NCI-H1436 treated with DMSO at 0.1 percent for 48 hours (cell line): ENCODE measurements at regions not wholly inside any gene's neighbourhood (a gene's known extent, or its start where the extent isn't known, plus 50 kb on each side); places are given as distances from the start of the nearest gene placed in this dataset.
"Not testable (repeated sequence)": the region's sequence is repeated elsewhere in the genome, so short reads cannot be mapped to it uniquely, and the experiment has no call there.

Source experiments
- DNase-seq: peaks from one replicate; lab custom pipeline; 2025; lab: John Stamatoyannopoulos, UW

GRCh38 chr16:16448423-16448822 lies 69.5 kb downstream of the NPIPA7 start:
- DNase-seq, result not testable (repeated sequence)

- DNase-seq, result not testable (repeated sequence)
Measured at GRCh38 chr16:16449712-16450237, 70.8 kb downstream of the NPIPA7 start.

DNA sequence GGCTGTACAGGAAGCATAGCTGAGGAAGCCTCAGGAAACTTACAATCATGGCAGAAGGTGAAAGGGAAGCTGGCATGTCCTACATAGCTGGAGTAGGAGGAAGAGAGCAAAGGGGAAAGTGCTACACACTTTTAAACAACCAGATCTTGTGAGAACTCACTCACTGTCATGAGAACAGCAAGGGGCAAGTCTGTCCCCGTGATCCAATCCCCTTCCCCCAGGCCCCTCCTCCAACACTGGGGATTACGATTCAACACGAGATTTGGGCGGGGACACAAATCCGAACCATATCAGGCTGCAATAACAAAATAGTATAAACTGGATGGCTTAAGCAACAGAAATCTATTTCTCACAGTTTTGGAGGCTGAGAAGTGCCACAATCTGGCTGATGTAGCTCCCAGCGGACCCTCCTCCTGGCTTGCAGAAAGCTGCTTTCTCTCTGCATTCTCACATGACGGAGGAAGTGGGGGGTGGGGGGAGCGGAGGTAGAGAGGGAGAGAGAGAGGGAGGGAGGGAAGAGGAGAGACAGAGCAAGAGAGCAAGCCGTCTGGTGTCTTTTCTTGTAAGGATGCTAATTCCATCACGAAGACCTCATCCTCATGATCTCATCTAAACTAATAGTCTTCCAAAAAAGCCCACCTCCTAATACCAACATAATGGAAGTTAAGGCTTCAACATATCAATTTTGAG lies 72.9 kb downstream of the NPIPA7 start:
- DNase-seq, result not testable (repeated sequence)

- DNase-seq, result not testable (repeated sequence)
Measured at GRCh38 chr16:16458579-16458978, 79.6 kb downstream of the NPIPA7 start.

DNA sequence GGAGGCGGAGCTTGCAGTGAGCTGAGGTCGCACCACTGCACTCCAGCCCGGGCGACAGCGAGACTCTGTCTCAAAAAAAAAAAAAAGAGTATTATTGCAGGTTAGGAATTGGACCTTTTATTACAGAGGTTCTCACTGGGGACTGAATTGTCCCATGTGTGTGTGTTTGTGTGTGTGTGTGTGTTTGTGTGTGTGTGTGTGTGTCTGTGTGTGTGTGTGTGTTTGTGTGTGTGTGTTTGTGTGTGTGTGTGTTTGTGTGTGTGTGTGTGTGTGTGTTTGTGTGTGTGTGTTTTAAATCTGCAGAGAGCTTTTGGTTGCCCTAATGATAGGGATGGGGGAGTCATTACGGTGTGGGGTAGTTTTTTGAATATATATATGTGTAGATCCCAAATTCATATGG lies 84.9 kb downstream of the NPIPA7 start:
- DNase-seq, result not testable (repeated sequence)

GRCh38 chr16:16488919-16489318 lies 110.0 kb downstream of the NPIPA7 start:
- not testable (repeated sequence) for DNase-seq

GRCh38 chr16:16489466-16489865 lies 110.5 kb downstream of the NPIPA7 start:
- DNase-seq, result not testable (repeated sequence)

GRCh38 chr16:16494114-16494513 lies 115.2 kb downstream of the NPIPA7 start:
- not testable (repeated sequence) for DNase-seq

GRCh38 chr16:16494998-16495397 lies 116.1 kb downstream of the NPIPA7 start:
- DNase-seq, result not testable (repeated sequence)

DNA sequence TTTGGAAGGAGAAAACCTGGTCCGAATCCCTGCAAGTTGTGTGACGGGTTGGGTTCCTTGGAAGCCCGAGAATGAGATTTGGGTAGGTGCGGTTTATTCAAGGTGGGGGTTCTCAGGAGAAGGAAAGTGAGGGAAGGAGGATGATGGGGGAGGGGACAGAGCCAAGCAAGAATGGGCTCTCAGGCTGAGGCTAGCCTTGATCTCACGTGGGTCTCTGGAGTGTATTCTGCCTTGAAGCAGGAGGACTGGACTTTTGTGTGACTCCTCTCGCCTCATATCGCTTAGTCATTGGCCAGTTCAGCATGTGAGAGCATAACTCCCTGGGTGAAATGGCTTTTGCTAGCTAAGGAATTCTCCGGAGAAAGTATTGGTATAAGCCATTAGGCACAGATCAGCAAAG lies 120.9 kb downstream of the NPIPA7 start:
- not testable (repeated sequence) for DNase-seq

DNA sequence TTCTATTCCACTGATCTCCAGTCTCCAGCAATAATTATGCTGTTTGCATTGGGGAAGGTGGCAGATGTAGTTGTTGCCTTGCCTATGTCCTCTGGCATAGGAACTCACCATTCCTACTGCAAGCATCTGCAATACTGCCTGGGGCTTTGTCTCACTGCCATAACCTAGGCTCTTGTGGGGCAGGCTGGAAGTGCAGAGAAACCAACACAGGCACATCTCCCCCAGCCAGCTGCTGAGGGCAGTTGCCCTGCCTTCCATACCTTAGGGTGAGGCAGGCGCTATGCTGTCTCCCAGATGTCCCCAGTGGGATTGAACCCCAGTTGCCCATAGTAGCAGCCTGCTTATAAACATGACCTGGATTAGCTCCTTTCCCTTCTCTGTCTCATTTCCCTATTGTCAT lies 128.1 kb downstream of the NPIPA7 start:
- not testable (repeated sequence) for DNase-seq

DNA sequence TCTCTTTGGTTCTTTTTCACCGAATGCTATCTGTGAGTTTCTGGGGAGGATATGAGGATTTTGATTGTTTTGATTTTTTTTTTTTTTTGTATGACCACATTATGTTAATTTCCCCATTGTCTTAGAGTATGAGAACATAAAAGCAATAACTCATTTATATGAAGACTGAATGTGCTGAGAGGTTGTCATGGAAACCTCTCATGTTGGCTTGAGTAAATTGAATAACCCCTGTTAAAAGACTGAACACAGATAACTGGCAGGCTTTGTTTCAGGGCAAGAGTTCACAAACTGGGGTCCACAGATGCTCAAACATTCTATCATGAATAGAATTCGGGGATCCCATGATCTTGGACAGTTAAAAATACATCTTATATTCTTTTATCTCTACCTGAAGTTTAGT lies 129.4 kb downstream of the NPIPA7 start:
- not testable (repeated sequence) for DNase-seq

DNA sequence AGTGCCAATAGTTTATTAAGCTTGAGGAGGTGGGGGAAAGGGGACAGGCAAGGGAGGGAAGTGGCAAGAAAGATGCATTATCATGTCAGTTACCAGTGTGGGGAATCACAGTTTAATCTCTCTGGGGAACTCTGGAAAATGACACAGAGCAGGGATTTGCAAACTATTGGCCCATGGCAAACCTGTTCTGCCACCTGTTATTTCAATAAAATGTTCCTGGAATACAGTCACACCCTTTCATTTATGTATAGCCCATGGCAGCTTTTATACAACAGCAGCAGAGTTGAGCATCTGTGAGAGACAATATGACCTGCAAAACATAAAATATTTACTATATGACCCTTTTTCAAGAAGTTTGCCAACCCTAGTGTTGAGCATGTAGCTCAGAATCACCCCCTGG lies 140.5 kb downstream of the NPIPA7 start:
- not testable (repeated sequence) for DNase-seq

DNA sequence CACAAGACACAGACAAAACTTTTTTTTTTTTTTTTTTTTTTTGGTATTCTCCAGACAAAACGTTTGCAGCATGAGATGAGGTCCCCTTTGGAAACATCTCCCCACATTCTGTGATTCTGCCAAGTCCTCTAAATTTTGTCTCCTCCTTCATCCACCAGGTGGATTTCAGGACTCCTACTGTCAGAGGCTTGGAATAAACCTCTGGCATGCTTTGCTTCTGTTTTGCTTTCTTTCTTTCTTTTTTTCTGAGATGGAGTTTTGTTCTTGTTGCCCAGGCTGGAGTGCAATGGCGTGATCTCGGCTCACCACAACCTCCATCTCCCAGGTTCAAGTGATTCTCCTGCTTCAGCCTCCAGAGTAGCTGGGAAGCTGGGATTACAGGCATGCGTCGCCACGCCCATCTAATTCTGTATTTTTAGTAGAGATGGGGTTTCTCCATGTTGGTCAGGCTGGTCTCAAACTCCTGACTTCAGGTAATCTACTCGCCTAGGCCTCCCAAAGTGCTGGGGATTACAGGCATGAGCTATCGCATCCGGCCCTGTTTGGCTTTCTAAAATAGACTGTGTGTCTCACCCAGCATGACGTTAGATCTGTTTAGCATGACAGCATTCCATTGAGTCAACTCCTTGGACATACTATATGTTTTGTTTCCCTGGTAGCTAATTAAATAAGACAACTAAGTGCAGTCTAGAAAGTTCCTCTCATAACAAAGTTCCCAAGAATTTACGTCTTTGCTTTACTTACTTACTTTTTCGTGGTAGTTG lies 142.5 kb downstream of the NPIPA7 start:
- DNase-seq, result not testable (repeated sequence)

- not testable (repeated sequence) for DNase-seq
Measured at GRCh38 chr16:16526998-16527397, 148.1 kb downstream of the NPIPA7 start.

GRCh38 chr16:16530744-16531143 lies 151.8 kb downstream of the NPIPA7 start:
- not testable (repeated sequence) for DNase-seq

DNA sequence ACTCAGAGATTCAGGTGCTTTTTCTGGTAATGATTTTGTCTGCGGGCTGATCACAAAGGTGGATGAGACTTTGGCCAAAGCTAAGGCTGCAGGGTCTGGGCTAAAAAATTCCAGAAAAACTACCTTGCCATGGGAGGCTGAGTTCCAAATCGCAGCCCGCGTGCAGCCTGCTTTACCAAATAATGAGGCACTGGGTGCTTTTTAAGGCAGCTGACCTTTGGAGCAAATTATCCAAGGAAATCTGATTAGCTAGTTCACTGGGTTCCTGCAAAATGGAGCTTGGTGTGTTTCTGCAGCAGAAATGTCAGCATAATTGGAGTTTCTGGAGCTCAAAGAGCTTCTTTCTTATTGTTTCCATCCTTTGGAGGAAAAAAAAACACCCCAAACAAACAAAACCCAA lies 156.6 kb downstream of the NPIPA7 start:
- DNase-seq, result not testable (repeated sequence)

DNA sequence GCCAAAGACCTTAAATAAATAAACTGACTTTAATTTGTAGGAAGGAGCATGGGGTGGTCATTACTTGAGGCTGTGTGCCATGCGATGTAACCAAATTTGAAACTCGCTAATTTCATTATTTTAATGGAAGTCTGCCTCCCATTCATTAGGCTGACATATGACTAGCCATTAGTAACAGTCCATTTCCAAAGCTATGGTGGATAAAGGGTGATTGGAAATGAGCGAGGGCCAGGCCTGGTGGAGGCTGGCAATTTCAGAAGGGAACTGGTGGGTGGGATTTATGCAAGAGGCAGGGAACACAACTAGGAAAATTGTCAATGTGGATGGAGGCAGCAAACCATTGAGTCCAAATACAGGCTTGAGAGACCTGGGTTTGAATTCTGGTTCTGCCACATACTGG lies 157.2 kb downstream of the NPIPA7 start:
- DNase-seq, result not testable (repeated sequence)

DNA sequence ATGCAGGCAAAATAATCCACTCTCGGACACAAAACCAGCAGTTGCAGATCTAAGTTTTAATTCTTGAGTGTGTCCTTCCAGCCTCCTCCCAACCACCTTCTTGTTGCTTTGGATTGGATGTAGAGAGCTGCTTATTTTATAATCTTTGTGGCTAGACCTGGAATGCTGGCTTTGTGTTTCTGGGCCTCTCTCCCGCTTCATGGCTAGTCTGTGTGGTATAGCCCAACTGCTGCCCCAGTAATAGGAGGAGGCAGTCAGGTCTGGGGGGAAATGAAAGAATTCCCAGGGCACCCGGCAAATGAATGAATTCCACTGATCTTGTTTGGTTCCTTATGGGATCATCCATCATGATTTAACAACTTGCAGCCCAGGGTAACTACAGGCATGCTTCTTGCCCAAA lies 170.8 kb downstream of the NPIPA7 start:
- not testable (repeated sequence) for DNase-seq

GRCh38 chr16:16550824-16551223 lies 171.9 kb downstream of the NPIPA7 start:
- DNase-seq, result not testable (repeated sequence)

- not testable (repeated sequence) for DNase-seq
Measured at GRCh38 chr16:16552819-16553340, 173.9 kb downstream of the NPIPA7 start.

- DNase-seq, result not testable (repeated sequence)
Measured at GRCh38 chr16:16559179-16559740, 180.3 kb downstream of the NPIPA7 start.
